Loucy (cell line): ENCODE measurements at regions not wholly inside any gene's neighbourhood (a gene's known extent, or its start where the extent isn't known, plus 50 kb on each side); places are given as distances from the start of the nearest gene placed in this dataset.

Source experiments
- EZH2phosphoT487 ChIP-seq: fragments of 200-600 bp; IDR thresholded peaks from 2 replicates; pipeline ENCODE4 v1.6.1; 2018; ENCODE audit warnings: antibody characterized with exemption, mild to moderate bottlenecking, moderate library complexity, borderline replicate concordance
- TF ChIP-seq, protein P1 (sequence below): fragments of 200-600 bp; sonication (generic); conservative IDR thresholded peaks from 2 replicates; pipeline ENCODE4 v1.5.1; 2014; ENCODE audit warnings: mild to moderate bottlenecking, antibody characterized with exemption, low read length

DNA sequence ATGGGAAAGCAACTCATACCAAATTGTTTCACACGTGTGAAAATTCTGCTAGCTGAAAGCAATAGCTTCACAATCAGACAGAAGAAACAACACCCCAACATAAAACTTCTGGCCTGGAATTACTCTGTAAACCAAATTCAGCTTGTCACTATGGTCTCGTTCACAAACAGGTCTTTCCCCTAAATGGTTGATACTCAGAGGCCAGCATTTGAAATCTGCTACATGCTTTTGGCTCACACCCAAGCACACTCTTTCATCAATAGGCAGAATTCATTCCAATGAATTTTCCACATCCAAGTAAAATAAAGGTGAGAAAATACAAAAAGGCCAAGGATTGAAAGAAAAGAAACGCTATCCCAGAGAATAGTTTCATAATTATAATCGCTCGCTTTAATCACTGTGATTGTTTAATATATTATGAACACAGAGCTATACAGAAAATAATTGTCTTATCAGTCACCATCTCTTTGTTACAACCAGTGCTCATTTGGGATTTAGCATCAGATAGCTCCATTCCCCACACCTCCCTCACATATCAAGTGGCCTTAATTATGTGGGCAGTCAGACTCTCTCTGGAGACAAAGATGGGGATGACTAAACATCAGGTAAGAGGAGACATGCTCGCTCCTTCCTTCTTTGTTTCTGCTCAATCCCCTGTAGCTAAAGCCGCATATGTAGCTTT is 503.8 kb upstream of the ARRDC4 start:
- TF ChIP-seq, protein P1, sequence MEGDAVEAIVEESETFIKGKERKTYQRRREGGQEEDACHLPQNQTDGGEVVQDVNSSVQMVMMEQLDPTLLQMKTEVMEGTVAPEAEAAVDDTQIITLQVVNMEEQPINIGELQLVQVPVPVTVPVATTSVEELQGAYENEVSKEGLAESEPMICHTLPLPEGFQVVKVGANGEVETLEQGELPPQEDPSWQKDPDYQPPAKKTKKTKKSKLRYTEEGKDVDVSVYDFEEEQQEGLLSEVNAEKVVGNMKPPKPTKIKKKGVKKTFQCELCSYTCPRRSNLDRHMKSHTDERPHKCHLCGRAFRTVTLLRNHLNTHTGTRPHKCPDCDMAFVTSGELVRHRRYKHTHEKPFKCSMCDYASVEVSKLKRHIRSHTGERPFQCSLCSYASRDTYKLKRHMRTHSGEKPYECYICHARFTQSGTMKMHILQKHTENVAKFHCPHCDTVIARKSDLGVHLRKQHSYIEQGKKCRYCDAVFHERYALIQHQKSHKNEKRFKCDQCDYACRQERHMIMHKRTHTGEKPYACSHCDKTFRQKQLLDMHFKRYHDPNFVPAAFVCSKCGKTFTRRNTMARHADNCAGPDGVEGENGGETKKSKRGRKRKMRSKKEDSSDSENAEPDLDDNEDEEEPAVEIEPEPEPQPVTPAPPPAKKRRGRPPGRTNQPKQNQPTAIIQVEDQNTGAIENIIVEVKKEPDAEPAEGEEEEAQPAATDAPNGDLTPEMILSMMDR, result no peak
- no peak for TF ChIP-seq EZH2phosphoT487
